ENCODE measurements at regions not wholly inside any gene's neighbourhood (a gene's known extent, or its start where the extent isn't known, plus 50 kb on each side); places are given as distances from the start of the nearest gene placed in this dataset.

DNA sequence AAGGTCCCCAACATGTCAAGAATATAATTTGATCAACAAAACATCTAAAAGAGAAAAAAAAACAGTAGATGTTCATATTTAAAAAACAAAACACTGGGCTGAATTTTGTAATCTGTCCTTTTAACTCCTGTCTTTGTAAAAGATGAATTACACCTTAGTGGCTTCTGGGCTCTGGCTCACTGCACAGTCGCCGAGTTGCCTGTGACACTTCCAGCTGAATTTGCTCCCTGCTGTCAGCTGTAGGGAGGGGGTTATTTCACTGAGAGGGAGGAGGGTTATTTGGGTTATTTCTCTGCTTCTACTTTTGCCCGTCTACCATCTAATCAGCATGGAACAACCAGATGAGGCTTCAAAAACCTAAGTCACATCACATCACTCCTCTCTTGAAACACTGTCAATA is 193.0 kb upstream of the ZC3H12A start:
- TF ChIP-seq FOXP2 (optimal IDR thresholded peaks at IDR 0.05; ENCODE audit: control extremely low read depth, extremely low read length, insufficient read depth), result no peak
- TF ChIP-seq EZH2 (IDR thresholded peaks at IDR 0.05), result no peak
- TF ChIP-seq POLR2AphosphoS5 (IDR thresholded peaks at IDR 0.05; ENCODE audit: borderline replicate concordance, low read depth, low read length), result no peak
